ENCODE measurements at regions not wholly inside any gene's neighbourhood (a gene's known extent, or its start where the extent isn't known, plus 50 kb on each side); places are given as distances from the start of the nearest gene placed in this dataset.
"Not testable (repeated sequence)": the region's sequence is repeated elsewhere in the genome, so short reads cannot be mapped to it uniquely, and the experiment has no call there.

GRCh38 chr6:168851460-168852375 is 401.9 kb downstream of the THBS2 start:
- no peak overlapping the region for H3K4me3 Mint-ChIP-seq
- H3K27ac Mint-ChIP-seq, result no peak overlapping the region
- Histone ChIP-seq H3K4me1 (no peaks in the 10 kb centered on the region), H3K36me3 (no peaks in the 10 kb centered on the region), H4K20me1 (ENCODE audit: low read depth) (no peaks in the 10 kb centered on the region), H3K4me2 (no peak overlapping the region), H3K4me3 (no peak overlapping the region), H2AFZ (replicated peaks) (no peak overlapping the region), H3K27me3 (no peaks in the 10 kb centered on the region), H3F3A (ENCODE audit: low read depth) (no peaks in the 10 kb centered on the region), H3K9me3 (ENCODE audit: low read depth) (no peaks in the 10 kb centered on the region), H3K27ac (no peak overlapping the region), H3K9ac (no peak overlapping the region), H3K79me2 (ENCODE audit: low read depth) (no peaks in the 10 kb centered on the region)
- TF ChIP-seq EZH2 (IDR thresholded peaks at IDR 0.05), result no peak
- TF ChIP-seq, protein P1, sequence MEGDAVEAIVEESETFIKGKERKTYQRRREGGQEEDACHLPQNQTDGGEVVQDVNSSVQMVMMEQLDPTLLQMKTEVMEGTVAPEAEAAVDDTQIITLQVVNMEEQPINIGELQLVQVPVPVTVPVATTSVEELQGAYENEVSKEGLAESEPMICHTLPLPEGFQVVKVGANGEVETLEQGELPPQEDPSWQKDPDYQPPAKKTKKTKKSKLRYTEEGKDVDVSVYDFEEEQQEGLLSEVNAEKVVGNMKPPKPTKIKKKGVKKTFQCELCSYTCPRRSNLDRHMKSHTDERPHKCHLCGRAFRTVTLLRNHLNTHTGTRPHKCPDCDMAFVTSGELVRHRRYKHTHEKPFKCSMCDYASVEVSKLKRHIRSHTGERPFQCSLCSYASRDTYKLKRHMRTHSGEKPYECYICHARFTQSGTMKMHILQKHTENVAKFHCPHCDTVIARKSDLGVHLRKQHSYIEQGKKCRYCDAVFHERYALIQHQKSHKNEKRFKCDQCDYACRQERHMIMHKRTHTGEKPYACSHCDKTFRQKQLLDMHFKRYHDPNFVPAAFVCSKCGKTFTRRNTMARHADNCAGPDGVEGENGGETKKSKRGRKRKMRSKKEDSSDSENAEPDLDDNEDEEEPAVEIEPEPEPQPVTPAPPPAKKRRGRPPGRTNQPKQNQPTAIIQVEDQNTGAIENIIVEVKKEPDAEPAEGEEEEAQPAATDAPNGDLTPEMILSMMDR (IDR thresholded peaks at IDR 0.05), result no peak
- TF ChIP-seq EZH2phosphoT487 (IDR thresholded peaks at IDR 0.05), result no peak
- H3K9me3 Mint-ChIP-seq, result no peaks in the 10 kb centered on the region
- no peak for DNase-seq (ENCODE audit: low spot score)
- H3K4me1 Mint-ChIP-seq, result no peaks in the 10 kb centered on the region
- no peaks in the 10 kb centered on the region for H3K36me3 Mint-ChIP-seq
- peaks cover 2% of the 10 kb centered on the region for H3K27me3 Mint-ChIP-seq (ENCODE audit: insufficient read depth, low read depth)

GRCh38 chr6:168850027-168850736 is 403.5 kb downstream of the THBS2 start:
- H3K4me3 Mint-ChIP-seq; H4K20me1 ChIP-seq (ENCODE audit: low read depth); H2AFZ ChIP-seq (replicated peaks): not testable (repeated sequence)

DNA sequence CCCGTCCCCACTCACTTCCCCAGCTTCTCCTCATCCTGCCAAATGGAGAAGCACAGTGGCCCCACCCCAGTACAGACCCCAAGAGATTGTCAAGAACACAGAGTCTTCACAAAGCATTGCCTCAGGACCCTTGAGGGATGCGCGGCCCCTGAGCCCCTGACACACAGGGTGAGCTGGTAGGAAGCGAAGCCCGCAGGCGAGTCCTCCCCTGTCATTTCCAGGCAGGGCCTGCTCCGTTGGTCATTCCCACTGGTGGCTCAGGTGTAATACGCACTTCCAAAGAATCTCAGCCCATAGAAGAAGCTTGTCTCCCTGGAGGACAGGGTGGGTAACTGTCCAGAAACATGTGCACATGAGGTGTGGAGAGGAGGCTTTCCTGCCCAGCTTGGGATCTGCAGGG is 404.2 kb downstream of the THBS2 start:
- TF ChIP-seq EZH2 (IDR thresholded peaks at IDR 0.05), result no peak
- no peak for TF ChIP-seq EZH2phosphoT487 (IDR thresholded peaks at IDR 0.05)
- TF ChIP-seq, protein P1 (IDR thresholded peaks at IDR 0.05), result no peak
- Histone ChIP-seq H3K4me3 (no peak overlapping the region), H3K4me2 (no peak overlapping the region), H4K20me1 (ENCODE audit: low read depth) (no peaks in the 10 kb centered on the region), H2AFZ (replicated peaks) (no peak overlapping the region), H3K79me2 (ENCODE audit: low read depth) (no peaks in the 10 kb centered on the region), H3K36me3 (no peaks in the 10 kb centered on the region), H3K4me1 (no peaks in the 10 kb centered on the region), H3K27me3 (no peaks in the 10 kb centered on the region), H3F3A (ENCODE audit: low read depth) (no peaks in the 10 kb centered on the region), H3K27ac (no peak overlapping the region), H3K9me3 (ENCODE audit: low read depth) (no peaks in the 10 kb centered on the region), H3K9ac (no peak overlapping the region)
- no peak overlapping the region for H3K27ac Mint-ChIP-seq
- H3K27me3 Mint-ChIP-seq (ENCODE audit: insufficient read depth, low read depth), result peaks cover 2% of the 10 kb centered on the region
- no peak overlapping the region for H3K4me3 Mint-ChIP-seq
- H3K9me3 Mint-ChIP-seq, result no peaks in the 10 kb centered on the region
- DNase-seq (ENCODE audit: low spot score), result no peak
- H3K36me3 Mint-ChIP-seq, result no peaks in the 10 kb centered on the region
- H3K4me1 Mint-ChIP-seq, result peaks cover 5% of the 10 kb centered on the region

More at GRCh38 chr6:168850027-168850736, 403.5 kb downstream of the THBS2 start:
- H3K36me3 ChIP-seq; H3K9ac ChIP-seq; H3K9me3 ChIP-seq (ENCODE audit: low read depth); DNase-seq (ENCODE audit: low spot score); H3K9me3 Mint-ChIP-seq; H3K27ac Mint-ChIP-seq; H3K36me3 Mint-ChIP-seq; H3K27me3 Mint-ChIP-seq (ENCODE audit: insufficient read depth, low read depth); H3K27me3 ChIP-seq; H3K4me3 ChIP-seq; H3K4me1 ChIP-seq; H3K4me1 Mint-ChIP-seq; H3K79me2 ChIP-seq (ENCODE audit: low read depth); H3K27ac ChIP-seq; H3F3A ChIP-seq (ENCODE audit: low read depth); H3K4me2 ChIP-seq: not testable (repeated sequence)

GRCh38 chr6:168848797-168849196 is 404.8 kb downstream of the THBS2 start:
- DNase-seq (ENCODE audit: low spot score), result no peak
- Mint-ChIP-seq H3K9me3 (no peaks in the 10 kb centered on the region), H3K4me3 (no peak overlapping the region), H3K27ac (no peak overlapping the region), H3K4me1 (peaks cover 5% of the 10 kb centered on the region), H3K27me3 (ENCODE audit: insufficient read depth, low read depth) (peaks cover 2% of the 10 kb centered on the region), H3K36me3 (no peaks in the 10 kb centered on the region)
- H3K79me2 ChIP-seq (ENCODE audit: low read depth), result no peaks in the 10 kb centered on the region
- no peak overlapping the region for H3K27ac ChIP-seq
- H3K9ac ChIP-seq, result no peak overlapping the region
- no peak for TF ChIP-seq EZH2 (IDR thresholded peaks at IDR 0.05)
- TF ChIP-seq, protein P1 (IDR thresholded peaks at IDR 0.05), result no peak
- TF ChIP-seq EZH2phosphoT487 (IDR thresholded peaks at IDR 0.05), result no peak
- H3F3A ChIP-seq (ENCODE audit: low read depth), result no peaks in the 10 kb centered on the region
- H4K20me1 ChIP-seq (ENCODE audit: low read depth), result no peaks in the 10 kb centered on the region
- no peaks in the 10 kb centered on the region for H3K9me3 ChIP-seq (ENCODE audit: low read depth)
- H3K4me3 ChIP-seq, result no peak overlapping the region
- H3K4me2 ChIP-seq, result no peak overlapping the region
- no peak overlapping the region for H2AFZ ChIP-seq (replicated peaks)
- H3K4me1 ChIP-seq, result no peaks in the 10 kb centered on the region
- no peaks in the 10 kb centered on the region for H3K27me3 ChIP-seq
- no peaks in the 10 kb centered on the region for H3K36me3 ChIP-seq
